WTC11 (cell line): ENCODE measurements at regions not wholly inside any gene's neighbourhood (a gene's known extent, or its start where the extent isn't known, plus 50 kb on each side); places are given as distances from the start of the nearest gene placed in this dataset.

Experiments
- ATAC-seq: fragments of 200-7000 bp; cut with Tn5 transposase; 2 replicates; pipeline ENCODE4 v1.10.0; 2021; ENCODE audit warnings: mild to moderate bottlenecking, moderate library complexity
- CTCF ChIA-PET: fragments of 300-600 bp; sonication (Branson Sonifier 250); formaldehyde crosslinking; loops from one replicate; lab custom pipeline; 2021; ENCODE audit warnings: antibody characterized with exemption; lab: Charles Lee
- POLR2A ChIA-PET: fragments of 350-600 bp; sonication (Branson Sonifier 250); formaldehyde crosslinking; loops from one replicate; lab custom pipeline; 2021; ENCODE audit warnings: antibody characterized with exemption; lab: Charles Lee
- DNase-seq: peaks from one replicate; pipeline ENCODE4 v3.0.0; 2021; ENCODE audit warnings: low spot score
- H3K27ac Mint-ChIP-seq: 2 replicates; pipeline ENCODE4 v1.8.0; 2021; ENCODE audit warnings: mixed read lengths
- H3K27me3 Mint-ChIP-seq: 2 replicates; pipeline ENCODE4 v1.8.0; 2021; ENCODE audit warnings: low read depth, mild to moderate bottlenecking, moderate library complexity, mixed read lengths
- H3K36me3 Mint-ChIP-seq: 2 replicates; pipeline ENCODE4 v1.8.0; 2021; ENCODE audit warnings: mixed read lengths
- H3K4me1 Mint-ChIP-seq: 2 replicates; pipeline ENCODE4 v1.8.0; 2022; ENCODE audit warnings: mixed read lengths
- H3K4me3 Mint-ChIP-seq: 2 replicates; pipeline ENCODE4 v1.8.0; 2021; ENCODE audit warnings: mild to moderate bottlenecking, moderate library complexity, mixed read lengths
- H3K9me3 Mint-ChIP-seq: 2 replicates; pipeline ENCODE4 v1.8.0; 2021; ENCODE audit warnings: mixed read lengths
- CBFB ChIP-seq: sonication (generic); formaldehyde crosslinking; IDR thresholded peaks from 2 replicates; pipeline ENCODE4 v1.8.1; 2022; ENCODE audit warnings: mild to moderate bottlenecking, low read depth, missing genetic modification reagents
- CREB1 ChIP-seq: sonication (generic); formaldehyde crosslinking; IDR thresholded peaks from 2 replicates; pipeline ENCODE4 v1.8.0; 2023; ENCODE audit warnings: mild to moderate bottlenecking, missing genetic modification reagents
- ETV6 ChIP-seq: sonication (generic); formaldehyde crosslinking; IDR thresholded peaks from 2 replicates; pipeline ENCODE4 v1.8.1; 2022; ENCODE audit warnings: mild to moderate bottlenecking, missing genetic modification reagents
- GABPB1 ChIP-seq: sonication (generic); formaldehyde crosslinking; IDR thresholded peaks from 2 replicates; pipeline ENCODE4 v1.8.1; 2023; ENCODE audit warnings: mild to moderate bottlenecking, missing genetic modification reagents
- GTF2I ChIP-seq: fragments of 250-450 bp; sonication (Bioruptor Pico); conservative IDR thresholded peaks from 2 replicates; pipeline ENCODE4 v1.4.0; 2021; ENCODE audit warnings: mild to moderate bottlenecking
- RORB ChIP-seq: fragments of 250-450 bp; sonication (Bioruptor Pico); IDR thresholded peaks from 2 replicates; pipeline ENCODE4 v1.9.0; 2021; ENCODE audit warnings: mild to moderate bottlenecking
- TCF7 ChIP-seq: sonication (generic); formaldehyde crosslinking; IDR thresholded peaks from 2 replicates; pipeline ENCODE4 v1.8.0; 2022; ENCODE audit warnings: mild to moderate bottlenecking, low read depth, missing genetic modification reagents, moderate library complexity
- ZNF138 ChIP-seq: sonication (generic); formaldehyde crosslinking; conservative IDR thresholded peaks from 2 replicates; pipeline ENCODE4 v1.8.1; 2022; ENCODE audit warnings: mild to moderate bottlenecking, moderate library complexity, missing genetic modification reagents
- TF ChIP-seq, protein P1 (sequence below): fragments of 250-450 bp; sonication (Bioruptor Pico); IDR thresholded peaks from 2 replicates; pipeline ENCODE4 v1.9.0; 2021; ENCODE audit warnings: mild to moderate bottlenecking, borderline replicate concordance
- TF ChIP-seq, protein P2 (sequence below): sonication (generic); formaldehyde crosslinking; IDR thresholded peaks from 2 replicates; pipeline ENCODE4 v1.8.1; 2022; ENCODE audit warnings: missing genetic modification reagents, borderline replicate concordance
- TF ChIP-seq, protein P3 (sequence below): sonication (generic); formaldehyde crosslinking; IDR thresholded peaks from 2 replicates; pipeline ENCODE4 v1.8.0; 2022; ENCODE audit warnings: mild to moderate bottlenecking, missing genetic modification reagents
- TF ChIP-seq, protein P4 (sequence below): fragments of 250-450 bp; sonication (Bioruptor Pico); IDR thresholded peaks from 2 replicates; pipeline ENCODE4 v2.1.2; 2022; ENCODE audit warnings: mild to moderate bottlenecking, moderate library complexity
- TF ChIP-seq, protein P5 (sequence below): sonication (generic); formaldehyde crosslinking; IDR thresholded peaks from 2 replicates; pipeline ENCODE4 v1.8.1; 2022; ENCODE audit warnings: low read depth, missing genetic modification reagents, borderline replicate concordance

DNA sequence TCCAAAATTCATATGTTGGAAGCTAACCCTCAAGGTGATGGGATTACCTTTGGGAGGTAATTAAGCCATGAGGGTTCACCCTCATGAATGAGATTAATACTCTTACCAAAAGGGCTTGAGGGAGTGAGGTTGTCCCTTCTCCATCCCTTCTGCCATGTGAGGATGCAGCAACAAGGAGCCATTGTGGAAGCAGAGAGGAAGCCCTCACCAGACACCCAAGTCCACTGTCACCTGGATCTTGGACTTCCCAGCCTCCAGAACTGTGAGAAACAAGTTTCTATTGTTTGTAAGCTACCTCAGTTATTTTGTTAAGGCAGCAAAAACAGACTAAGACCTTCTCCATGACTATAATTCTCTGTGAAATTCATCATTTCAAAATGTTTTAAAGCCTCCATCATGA, 125.7 kb downstream of the FAM124B start (continued):
- TF ChIP-seq, protein P1, sequence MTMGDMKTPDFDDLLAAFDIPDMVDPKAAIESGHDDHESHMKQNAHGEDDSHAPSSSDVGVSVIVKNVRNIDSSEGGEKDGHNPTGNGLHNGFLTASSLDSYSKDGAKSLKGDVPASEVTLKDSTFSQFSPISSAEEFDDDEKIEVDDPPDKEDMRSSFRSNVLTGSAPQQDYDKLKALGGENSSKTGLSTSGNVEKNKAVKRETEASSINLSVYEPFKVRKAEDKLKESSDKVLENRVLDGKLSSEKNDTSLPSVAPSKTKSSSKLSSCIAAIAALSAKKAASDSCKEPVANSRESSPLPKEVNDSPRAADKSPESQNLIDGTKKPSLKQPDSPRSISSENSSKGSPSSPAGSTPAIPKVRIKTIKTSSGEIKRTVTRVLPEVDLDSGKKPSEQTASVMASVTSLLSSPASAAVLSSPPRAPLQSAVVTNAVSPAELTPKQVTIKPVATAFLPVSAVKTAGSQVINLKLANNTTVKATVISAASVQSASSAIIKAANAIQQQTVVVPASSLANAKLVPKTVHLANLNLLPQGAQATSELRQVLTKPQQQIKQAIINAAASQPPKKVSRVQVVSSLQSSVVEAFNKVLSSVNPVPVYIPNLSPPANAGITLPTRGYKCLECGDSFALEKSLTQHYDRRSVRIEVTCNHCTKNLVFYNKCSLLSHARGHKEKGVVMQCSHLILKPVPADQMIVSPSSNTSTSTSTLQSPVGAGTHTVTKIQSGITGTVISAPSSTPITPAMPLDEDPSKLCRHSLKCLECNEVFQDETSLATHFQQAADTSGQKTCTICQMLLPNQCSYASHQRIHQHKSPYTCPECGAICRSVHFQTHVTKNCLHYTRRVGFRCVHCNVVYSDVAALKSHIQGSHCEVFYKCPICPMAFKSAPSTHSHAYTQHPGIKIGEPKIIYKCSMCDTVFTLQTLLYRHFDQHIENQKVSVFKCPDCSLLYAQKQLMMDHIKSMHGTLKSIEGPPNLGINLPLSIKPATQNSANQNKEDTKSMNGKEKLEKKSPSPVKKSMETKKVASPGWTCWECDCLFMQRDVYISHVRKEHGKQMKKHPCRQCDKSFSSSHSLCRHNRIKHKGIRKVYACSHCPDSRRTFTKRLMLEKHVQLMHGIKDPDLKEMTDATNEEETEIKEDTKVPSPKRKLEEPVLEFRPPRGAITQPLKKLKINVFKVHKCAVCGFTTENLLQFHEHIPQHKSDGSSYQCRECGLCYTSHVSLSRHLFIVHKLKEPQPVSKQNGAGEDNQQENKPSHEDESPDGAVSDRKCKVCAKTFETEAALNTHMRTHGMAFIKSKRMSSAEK: no peak
- TF ChIP-seq RORB (CRISPR knock-in tag): no peak
- no peak for TF ChIP-seq ETV6 (CRISPR knock-in tag)
- no peak for TF ChIP-seq TCF7 (CRISPR knock-in tag)
- TF ChIP-seq, protein P2, sequence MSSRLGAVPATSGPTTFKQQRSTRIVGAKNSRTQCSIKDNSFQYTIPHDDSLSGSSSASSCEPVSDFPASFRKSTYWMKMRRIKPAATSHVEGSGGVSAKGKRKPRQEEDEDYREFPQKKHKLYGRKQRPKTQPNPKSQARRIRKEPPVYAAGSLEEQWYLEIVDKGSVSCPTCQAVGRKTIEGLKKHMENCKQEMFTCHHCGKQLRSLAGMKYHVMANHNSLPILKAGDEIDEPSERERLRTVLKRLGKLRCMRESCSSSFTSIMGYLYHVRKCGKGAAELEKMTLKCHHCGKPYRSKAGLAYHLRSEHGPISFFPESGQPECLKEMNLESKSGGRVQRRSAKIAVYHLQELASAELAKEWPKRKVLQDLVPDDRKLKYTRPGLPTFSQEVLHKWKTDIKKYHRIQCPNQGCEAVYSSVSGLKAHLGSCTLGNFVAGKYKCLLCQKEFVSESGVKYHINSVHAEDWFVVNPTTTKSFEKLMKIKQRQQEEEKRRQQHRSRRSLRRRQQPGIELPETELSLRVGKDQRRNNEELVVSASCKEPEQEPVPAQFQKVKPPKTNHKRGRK (CRISPR knock-in tag): no peak

DNA sequence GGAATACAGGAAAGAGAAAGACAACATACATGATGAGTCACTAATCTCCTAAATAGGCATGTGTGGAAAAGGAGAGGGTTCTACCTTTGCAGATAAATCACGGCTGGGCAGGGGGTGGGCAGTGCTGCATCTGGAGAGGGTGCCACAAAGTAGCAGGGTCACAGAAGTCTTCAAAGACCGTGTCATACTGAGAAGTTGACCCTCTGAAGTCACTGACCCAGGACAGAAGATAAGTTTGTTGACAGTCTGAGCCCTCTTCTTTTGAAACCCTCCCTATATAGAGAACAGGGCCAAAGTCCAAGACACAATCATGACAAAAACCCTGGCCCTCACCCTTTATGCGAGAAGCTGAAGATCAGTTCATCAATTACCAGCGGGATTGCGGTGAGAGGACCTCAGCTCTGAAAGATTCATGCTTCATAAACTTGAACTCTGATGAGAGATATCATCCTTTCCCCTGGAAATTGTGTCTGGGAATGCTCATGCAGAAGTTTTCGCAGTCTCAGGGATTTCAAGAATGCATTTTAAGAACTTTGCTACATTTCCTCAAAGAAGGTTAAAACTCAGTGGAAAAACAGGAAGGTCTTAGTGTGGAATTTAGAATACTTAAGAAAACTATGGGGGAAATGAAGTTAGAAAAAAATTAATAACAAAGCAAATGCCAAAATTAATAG, 129.5 kb downstream of the FAM124B start:
- CTCF ChIA-PET: no interaction called here
- DNase-seq (no peak), ATAC-seq (no peak)
- H3K27ac Mint-ChIP-seq: no peak overlapping the region
- TF ChIP-seq GABPB1 (0 out of 2 replicates have a peak, but pooled peaks have one; percentile 17), GTF2I (CRISPR knock-in tag) (no peak)
- no peaks in the 10 kb centered on the region for H3K27me3 Mint-ChIP-seq
- H3K4me1 Mint-ChIP-seq: no peaks in the 10 kb centered on the region
- POLR2A ChIA-PET: no interaction called here
- no peak overlapping the region for H3K4me3 Mint-ChIP-seq
- H3K36me3 Mint-ChIP-seq: no peaks in the 10 kb centered on the region
- H3K9me3 Mint-ChIP-seq: no peaks in the 10 kb centered on the region

DNA sequence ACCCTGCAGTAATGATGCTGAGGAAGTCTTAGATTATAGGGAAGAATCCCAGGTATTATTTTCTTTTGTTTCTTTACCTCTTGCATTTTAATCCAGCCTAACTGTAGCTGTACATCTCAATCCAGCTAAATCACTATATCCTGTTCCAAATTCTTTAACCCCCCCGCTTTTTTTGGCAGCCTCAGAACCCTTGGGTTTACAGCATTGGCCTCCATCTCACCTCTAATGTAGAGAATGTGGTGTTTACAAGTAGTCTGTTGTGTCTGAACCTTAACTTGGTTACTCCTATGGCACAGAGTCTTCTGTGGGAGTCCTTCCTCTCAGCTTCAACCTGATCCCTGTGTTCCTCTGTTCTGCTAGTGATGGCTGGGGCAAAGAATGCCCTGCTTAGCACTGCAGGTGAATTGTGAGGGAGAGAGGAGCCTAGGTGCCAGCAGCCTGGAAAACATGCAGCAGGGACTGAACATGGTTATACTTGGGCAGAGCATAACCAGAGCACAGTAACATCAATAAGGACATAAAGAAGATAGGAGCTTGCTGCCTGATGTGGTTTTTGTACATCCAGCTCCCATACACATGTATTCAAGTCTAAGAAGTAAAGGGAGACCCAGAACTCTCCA, 130.2 kb downstream of the FAM124B start:
- H3K27me3 Mint-ChIP-seq: no peaks in the 10 kb centered on the region
- H3K27ac Mint-ChIP-seq: no peak overlapping the region
- ATAC-seq: no peak
- POLR2A ChIA-PET: no interaction called here
- no peaks in the 10 kb centered on the region for H3K36me3 Mint-ChIP-seq
- TF ChIP-seq, protein P3, sequence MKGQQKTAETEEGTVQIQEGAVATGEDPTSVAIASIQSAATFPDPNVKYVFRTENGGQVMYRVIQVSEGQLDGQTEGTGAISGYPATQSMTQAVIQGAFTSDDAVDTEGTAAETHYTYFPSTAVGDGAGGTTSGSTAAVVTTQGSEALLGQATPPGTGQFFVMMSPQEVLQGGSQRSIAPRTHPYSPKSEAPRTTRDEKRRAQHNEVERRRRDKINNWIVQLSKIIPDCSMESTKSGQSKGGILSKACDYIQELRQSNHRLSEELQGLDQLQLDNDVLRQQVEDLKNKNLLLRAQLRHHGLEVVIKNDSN (CRISPR knock-in tag): no peak
- TF ChIP-seq, protein P4, sequence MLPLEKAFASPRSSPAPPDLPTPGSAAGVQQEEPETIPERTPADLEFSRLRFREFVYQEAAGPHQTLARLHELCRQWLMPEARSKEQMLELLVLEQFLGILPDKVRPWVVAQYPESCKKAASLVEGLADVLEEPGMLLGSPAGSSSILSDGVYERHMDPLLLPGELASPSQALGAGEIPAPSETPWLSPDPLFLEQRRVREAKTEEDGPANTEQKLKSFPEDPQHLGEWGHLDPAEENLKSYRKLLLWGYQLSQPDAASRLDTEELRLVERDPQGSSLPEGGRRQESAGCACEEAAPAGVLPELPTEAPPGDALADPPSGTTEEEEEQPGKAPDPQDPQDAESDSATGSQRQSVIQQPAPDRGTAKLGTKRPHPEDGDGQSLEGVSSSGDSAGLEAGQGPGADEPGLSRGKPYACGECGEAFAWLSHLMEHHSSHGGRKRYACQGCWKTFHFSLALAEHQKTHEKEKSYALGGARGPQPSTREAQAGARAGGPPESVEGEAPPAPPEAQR: no peak
- TF ChIP-seq, protein P5, sequence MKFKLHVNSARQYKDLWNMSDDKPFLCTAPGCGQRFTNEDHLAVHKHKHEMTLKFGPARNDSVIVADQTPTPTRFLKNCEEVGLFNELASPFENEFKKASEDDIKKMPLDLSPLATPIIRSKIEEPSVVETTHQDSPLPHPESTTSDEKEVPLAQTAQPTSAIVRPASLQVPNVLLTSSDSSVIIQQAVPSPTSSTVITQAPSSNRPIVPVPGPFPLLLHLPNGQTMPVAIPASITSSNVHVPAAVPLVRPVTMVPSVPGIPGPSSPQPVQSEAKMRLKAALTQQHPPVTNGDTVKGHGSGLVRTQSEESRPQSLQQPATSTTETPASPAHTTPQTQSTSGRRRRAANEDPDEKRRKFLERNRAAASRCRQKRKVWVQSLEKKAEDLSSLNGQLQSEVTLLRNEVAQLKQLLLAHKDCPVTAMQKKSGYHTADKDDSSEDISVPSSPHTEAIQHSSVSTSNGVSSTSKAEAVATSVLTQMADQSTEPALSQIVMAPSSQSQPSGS (CRISPR knock-in tag): no peak
- TF ChIP-seq CBFB (CRISPR knock-in tag) (no peak), ZNF138 (CRISPR knock-in tag) (no peak), CREB1 (CRISPR knock-in tag) (no peak)
- TF ChIP-seq, all 79 proteins: peak for 0
- Mint-ChIP-seq H3K9me3 (no peaks in the 10 kb centered on the region), H3K4me3 (no peak overlapping the region), H3K4me1 (no peaks in the 10 kb centered on the region)
- CTCF ChIA-PET: no interaction called here
- DNase-seq: no peak
